ENCODE measurements at regions not wholly inside any gene's neighbourhood (a gene's known extent, or its start where the extent isn't known, plus 50 kb on each side); places are given as distances from the start of the nearest gene placed in this dataset.

DNA sequence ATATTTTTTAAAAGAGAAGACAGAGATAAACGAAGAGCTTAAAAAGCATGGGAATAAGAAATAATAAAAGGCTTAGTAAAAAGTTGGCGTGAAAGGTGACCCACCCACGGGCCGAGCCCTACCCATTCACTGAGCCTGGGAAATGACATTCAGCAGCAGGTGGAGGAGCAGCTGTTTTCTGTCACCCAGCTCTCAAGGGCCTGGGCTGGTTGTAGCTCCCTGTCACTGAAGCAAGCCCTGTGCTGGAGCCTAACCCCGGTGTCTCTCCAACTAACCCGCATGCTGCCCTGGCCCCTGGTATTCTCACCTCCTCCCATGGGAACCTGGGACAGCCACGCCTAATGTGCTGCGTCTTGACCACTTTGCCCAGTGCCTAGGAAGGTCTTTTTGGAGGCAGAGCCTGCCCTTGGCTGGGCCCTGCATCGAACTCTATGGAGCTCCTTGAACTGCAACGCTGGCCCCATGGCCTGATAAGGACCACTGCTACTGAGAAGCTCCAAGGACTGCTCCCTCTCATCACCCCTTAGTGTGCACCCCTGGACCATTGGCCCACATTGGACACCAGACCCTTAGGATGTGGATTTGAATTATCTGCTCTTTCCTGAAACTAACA is 68.8 kb upstream of the IYD start:
- Histone ChIP-seq H3K9me3 (ENCODE audit: control insufficient read depth, low read depth, low read length) (peaks cover 9% of the 10 kb centered on the region), H2AFZ (ENCODE audit: control insufficient read depth, low read length) (no peak overlapping the region), H3K4me3 (ENCODE audit: control insufficient read depth in 2 of 3, extremely low read depth in 1 of 3, insufficient read depth in 2 of 3, low read depth in 1 of 3, low read length in 3 of 3) (no peak overlapping the region), H4K20me1 (ENCODE audit: control insufficient read depth, extremely low read depth, insufficient read depth, low read length) (no peaks in the 10 kb centered on the region), H3K9ac (ENCODE audit: control insufficient read depth, extremely low read depth, insufficient read depth, low read length) (no peak overlapping the region), H3K79me2 (ENCODE audit: control insufficient read depth, insufficient read depth, low read length) (no peaks in the 10 kb centered on the region), H3K4me2 (ENCODE audit: control insufficient read depth, extremely low read depth, insufficient read depth, low read depth, low read length) (no peak overlapping the region), H3K4me1 (ENCODE audit: control insufficient read depth, extremely low read depth, insufficient read depth, low read length) (peaks cover 24% of the 10 kb centered on the region), H3K27ac (ENCODE audit: control insufficient read depth, insufficient read depth, low read length) (no peak overlapping the region), H3K9me1 (ENCODE audit: control insufficient read depth, extremely low read depth, insufficient read depth, low read length) (no peaks in the 10 kb centered on the region), H3K36me3 (ENCODE audit: control insufficient read depth in 2 of 2, extremely low read depth in 1 of 2, insufficient read depth in 2 of 2, low read length in 2 of 2) (no peaks in the 10 kb centered on the region), H3K27me3 (ENCODE audit: control insufficient read depth, extremely low read depth, insufficient read depth, low read length) (no peaks in the 10 kb centered on the region)
- no peak for TF ChIP-seq EZH2 (IDR thresholded peaks at IDR 0.05; ENCODE audit: low read length)
- TF ChIP-seq, protein P1, sequence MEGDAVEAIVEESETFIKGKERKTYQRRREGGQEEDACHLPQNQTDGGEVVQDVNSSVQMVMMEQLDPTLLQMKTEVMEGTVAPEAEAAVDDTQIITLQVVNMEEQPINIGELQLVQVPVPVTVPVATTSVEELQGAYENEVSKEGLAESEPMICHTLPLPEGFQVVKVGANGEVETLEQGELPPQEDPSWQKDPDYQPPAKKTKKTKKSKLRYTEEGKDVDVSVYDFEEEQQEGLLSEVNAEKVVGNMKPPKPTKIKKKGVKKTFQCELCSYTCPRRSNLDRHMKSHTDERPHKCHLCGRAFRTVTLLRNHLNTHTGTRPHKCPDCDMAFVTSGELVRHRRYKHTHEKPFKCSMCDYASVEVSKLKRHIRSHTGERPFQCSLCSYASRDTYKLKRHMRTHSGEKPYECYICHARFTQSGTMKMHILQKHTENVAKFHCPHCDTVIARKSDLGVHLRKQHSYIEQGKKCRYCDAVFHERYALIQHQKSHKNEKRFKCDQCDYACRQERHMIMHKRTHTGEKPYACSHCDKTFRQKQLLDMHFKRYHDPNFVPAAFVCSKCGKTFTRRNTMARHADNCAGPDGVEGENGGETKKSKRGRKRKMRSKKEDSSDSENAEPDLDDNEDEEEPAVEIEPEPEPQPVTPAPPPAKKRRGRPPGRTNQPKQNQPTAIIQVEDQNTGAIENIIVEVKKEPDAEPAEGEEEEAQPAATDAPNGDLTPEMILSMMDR (optimal IDR thresholded peaks at IDR 0.05 in 1 of 3, IDR thresholded peaks at IDR 0.05 in 1 of 3, conservative IDR thresholded peaks at IDR 0.05 in 1 of 3; ENCODE audit: extremely low read depth in 1 of 3, insufficient read depth in 2 of 3, low read length in 3 of 3): no peak
- DNase-seq (ENCODE audit: low read depth, low spot score) (no peak), FAIRE-seq (no peak)
- dilution Hi-C loops (cut with MboI; ENCODE audit: extremely low pct_ligation_motif_present, low sequenced_read_pairs): no loop called here

DNA sequence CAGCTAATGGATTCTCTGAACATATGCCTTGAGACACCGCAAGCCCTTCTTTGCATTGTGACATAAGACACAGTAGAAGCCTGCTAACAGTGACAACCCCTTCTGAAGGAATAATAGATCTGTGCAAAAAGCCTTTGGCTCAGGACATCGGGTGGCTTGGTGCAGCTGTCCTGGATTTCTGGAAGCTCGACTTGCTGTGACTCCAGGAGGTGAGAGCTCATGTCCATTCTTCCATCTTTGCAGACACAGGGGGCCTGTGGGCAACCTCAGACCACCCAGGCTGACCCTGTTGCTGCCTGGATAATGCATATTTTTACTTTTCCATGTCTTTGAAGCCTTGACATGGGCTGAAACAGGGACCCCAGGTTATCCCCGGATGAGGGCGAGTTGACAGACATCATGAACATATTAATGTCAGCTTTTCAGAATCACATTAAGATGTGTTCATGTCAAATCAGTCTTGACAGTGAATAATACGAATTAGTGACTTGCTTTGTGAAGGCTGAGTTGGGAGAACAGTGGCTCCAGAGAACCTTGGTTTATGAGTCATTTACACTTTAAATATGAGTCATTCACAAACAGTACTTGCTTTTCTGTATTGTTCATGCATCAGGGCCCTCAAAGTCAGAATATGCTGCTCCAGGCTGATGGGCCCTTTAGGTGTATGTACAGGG is 66.8 kb upstream of the IYD start:
- H3K27me3 ChIP-seq (ENCODE audit: control insufficient read depth, extremely low read depth, insufficient read depth, low read length): no peaks in the 10 kb centered on the region
- H3K27ac ChIP-seq (ENCODE audit: control insufficient read depth, insufficient read depth, low read length): peak overlapping the region; percentile 47
- no peak for DNase-seq (ENCODE audit: low read depth, low spot score)
- H3K4me3 ChIP-seq (ENCODE audit: control insufficient read depth in 2 of 3, extremely low read depth in 1 of 3, insufficient read depth in 2 of 3, low read depth in 1 of 3, low read length in 3 of 3): no peak overlapping the region
- peaks cover 4% of the 10 kb centered on the region for H3K9me3 ChIP-seq (ENCODE audit: control insufficient read depth, low read depth, low read length)
- H2AFZ ChIP-seq (ENCODE audit: control insufficient read depth, low read length): no peak overlapping the region
- H3K4me1 ChIP-seq (ENCODE audit: control insufficient read depth, extremely low read depth, insufficient read depth, low read length): peaks cover 22% of the 10 kb centered on the region
- dilution Hi-C loops (cut with MboI; ENCODE audit: extremely low pct_ligation_motif_present, low sequenced_read_pairs): no loop called here
- H3K36me3 ChIP-seq (ENCODE audit: control insufficient read depth in 2 of 2, extremely low read depth in 1 of 2, insufficient read depth in 2 of 2, low read length in 2 of 2): no peaks in the 10 kb centered on the region
- peak; percentile 90 for FAIRE-seq
- no peak overlapping the region for H3K4me2 ChIP-seq (ENCODE audit: control insufficient read depth, extremely low read depth, insufficient read depth, low read depth, low read length)
- peak overlapping the region; percentile 38 for H3K9ac ChIP-seq (ENCODE audit: control insufficient read depth, extremely low read depth, insufficient read depth, low read length)
- H4K20me1 ChIP-seq (ENCODE audit: control insufficient read depth, extremely low read depth, insufficient read depth, low read length): no peaks in the 10 kb centered on the region
- H3K9me1 ChIP-seq (ENCODE audit: control insufficient read depth, extremely low read depth, insufficient read depth, low read length): no peaks in the 10 kb centered on the region
- H3K79me2 ChIP-seq (ENCODE audit: control insufficient read depth, insufficient read depth, low read length): no peaks in the 10 kb centered on the region
- TF ChIP-seq, protein P1 (optimal IDR thresholded peaks at IDR 0.05 in 1 of 3, IDR thresholded peaks at IDR 0.05 in 1 of 3, conservative IDR thresholded peaks at IDR 0.05 in 1 of 3; ENCODE audit: extremely low read depth in 1 of 3, insufficient read depth in 2 of 3, low read length in 3 of 3): no peak
- TF ChIP-seq EZH2 (IDR thresholded peaks at IDR 0.05; ENCODE audit: low read length): no peak
